GM08714 (cell line): ENCODE measurements at regions not wholly inside any gene's neighbourhood (a gene's known extent, or its start where the extent isn't known, plus 50 kb on each side); places are given as distances from the start of the nearest gene placed in this dataset.
A peak's percentile ranks its signal among the peaks of the same experiment; 100 is the strongest.
"Not testable (repeated sequence)": the region's sequence is repeated elsewhere in the genome, so short reads cannot be mapped to it uniquely, and the experiment has no call there.

Experiments used
- H3K4me3 ChIP-seq: fragments of 200-500 bp; sonication (Bioruptor generic); 2 replicates; pipeline ENCODE4 v1.5.1; 2014; ENCODE audit warnings: mild to moderate bottlenecking, low read length, inconsistent platforms
- ZNF274 ChIP-seq: IDR thresholded peaks from 2 replicates; pipeline ENCODE4 v1.6.1; 2012; ENCODE audit warnings: mild to moderate bottlenecking, low read depth, low read length

DNA sequence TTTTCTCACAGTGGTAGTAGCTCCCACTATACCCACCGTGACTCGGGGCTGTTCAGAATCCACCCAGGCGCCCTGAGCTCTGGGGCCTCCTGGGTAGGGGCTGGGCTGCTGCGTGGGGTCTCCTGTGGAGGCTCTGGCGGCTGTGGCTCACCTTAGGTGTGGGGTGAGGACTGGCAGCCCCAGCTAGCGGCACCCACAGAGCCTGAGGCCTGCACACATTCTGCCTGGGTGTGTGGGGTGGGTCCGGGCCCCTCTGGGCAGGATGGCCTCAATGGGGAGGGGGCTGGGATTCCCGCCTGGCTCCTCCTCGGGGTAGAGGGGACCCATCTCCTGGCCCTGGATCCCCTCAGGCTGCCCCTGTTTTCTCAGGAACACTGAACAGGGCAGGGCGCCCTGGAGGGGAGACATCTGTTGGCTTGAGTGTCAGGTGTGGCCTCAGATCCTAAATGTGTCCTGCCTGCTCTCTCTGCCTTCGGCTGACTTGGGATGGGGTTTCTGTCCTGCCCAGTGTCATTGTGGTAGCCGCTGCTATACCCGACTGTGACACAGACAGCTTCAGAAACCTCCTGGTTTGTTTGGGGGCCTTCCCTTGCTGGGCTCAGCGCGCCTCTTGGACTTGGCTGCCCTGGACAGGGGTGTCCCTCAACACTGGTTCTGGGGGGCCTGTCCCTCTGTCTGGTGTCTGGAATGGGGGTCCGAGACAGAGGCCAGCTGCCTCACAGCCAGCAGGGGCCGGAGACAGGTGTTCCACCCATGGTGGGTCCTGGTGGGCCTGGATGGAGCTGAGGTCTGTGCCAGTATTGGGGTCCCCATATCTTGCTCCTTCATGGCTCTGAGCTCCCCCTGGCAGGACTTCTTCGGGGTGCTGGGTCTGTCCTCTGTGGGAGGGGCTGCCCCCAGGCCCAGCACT, 354.9 kb downstream of the TMEM121 start:
- TF ChIP-seq ZNF274 = no peak

DNA sequence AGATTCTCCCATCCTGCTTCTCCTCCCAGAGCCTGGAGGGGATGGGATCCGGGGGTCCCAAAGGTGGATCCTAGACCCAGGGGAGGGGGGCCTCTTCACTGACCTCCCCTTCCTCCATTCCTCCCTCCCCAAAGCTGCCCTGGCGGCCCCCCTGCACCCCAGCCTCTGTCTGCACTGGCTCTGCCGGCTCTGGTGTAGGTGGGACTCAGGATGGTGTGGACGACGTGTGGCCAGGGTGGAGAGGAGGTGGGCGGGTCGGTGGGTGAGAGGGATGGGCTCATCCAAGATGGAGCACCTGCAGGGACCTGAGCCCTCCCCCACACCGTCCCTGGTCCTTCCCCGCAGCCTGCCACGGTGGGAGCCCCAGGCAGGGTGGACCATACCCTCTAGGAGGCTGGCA, 355.6 kb downstream of the TMEM121 start:
- H3K4me3 ChIP-seq = not testable (repeated sequence)

More for the DNA sequence above, 354.9 kb downstream of the TMEM121 start:
- no peak overlapping the region for H3K4me3 ChIP-seq

DNA sequence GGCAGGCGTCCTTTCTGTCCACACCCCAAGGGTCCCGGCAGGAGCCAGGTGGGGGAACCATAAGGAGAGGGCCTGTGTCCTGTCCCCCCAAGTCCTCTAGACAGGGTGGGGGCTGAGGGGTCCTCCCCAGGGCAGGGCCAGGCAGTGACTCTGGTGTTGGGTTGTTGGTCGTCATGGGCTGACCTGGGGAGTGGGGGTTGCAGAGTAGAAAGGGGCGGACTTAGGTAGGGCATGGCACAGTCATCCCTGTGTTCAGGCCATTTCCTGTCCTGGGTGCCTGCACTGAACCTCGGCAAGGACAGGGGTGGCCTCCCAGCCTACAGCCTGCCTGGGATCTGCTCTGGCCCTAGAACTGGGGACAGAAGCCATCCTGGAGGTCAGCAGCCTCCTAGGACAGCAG, 356.2 kb downstream of the TMEM121 start:
- no peak for TF ChIP-seq ZNF274
- H3K4me3 ChIP-seq = no peak overlapping the region

DNA sequence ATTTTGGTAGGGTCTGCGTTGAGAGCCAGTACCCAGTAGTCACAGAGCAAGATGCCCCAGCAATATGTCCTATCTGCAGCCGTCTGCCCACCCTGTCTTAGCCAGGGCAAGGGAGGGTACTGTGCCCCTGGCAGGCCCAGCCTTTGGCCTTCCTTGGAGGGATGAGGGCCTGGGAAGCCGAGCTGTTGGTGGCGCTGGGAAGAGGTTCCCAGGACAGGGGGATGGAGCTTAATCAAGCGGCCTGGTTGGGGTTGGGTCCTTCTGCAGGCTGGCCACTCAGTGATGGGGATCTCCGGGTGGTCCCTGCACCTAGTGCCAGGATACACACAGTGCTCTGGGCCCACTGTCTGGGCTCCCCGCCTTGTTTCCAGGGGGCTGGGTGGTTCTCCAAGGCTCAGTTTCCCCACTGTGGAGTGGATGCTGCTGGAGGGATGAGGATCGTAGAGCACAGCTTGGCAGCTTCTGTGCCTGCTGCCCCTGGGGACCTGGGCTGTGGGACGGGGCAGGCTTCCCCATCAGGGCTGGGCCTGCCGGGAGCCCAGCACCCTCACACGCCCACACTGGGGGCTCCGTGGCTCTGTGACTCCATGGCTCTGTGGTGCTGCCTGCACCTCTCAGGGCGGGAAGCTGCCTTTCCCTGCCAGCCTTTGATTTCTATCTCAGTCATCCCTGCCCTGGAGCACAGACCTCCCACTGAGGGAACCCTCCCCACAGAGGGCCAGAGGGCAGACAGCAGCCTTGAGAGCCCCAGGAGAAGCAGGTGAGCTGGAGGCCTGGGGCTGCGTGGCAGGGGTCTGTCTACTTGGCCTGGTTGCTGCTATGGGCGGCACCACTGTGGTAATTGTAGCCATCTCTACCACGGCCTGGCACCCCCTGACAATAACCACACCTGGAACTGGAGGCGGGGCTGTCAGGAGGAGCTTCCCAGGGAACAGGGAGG, 357.0 kb downstream of the TMEM121 start:
- TF ChIP-seq ZNF274 = no peak
- H3K4me3 ChIP-seq = no peak overlapping the region

DNA sequence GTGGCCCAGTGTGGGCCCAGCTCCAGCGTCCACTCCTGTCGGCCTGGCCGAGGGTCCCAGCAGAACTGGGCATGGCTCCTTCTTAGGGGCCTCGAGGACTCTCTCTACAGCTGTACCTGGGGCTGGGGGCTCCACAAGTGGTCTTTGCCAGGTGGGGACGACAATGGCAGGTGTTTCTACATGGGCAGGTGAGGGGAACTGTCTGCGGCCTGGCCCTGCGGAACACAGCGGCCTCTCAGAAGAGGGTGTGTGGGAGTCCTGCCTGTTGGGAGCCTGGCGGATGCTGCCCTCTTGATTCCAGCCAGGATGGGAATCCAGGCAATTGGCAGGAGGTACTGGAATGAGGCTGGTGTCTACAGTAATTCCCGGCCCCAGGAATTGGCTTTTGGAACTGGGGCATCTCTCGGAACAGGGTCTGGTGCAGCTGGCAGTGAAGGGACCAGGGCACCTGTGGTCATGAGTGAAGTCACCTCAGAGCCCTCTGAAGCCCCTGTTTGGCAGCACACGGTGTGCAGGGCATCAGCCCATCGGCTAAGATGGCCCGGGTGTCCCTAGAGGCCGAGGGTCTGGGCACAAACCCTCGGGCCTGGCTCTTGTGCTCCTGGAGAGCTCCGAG, 357.9 kb downstream of the TMEM121 start:
- H3K4me3 ChIP-seq = not testable (repeated sequence)

DNA sequence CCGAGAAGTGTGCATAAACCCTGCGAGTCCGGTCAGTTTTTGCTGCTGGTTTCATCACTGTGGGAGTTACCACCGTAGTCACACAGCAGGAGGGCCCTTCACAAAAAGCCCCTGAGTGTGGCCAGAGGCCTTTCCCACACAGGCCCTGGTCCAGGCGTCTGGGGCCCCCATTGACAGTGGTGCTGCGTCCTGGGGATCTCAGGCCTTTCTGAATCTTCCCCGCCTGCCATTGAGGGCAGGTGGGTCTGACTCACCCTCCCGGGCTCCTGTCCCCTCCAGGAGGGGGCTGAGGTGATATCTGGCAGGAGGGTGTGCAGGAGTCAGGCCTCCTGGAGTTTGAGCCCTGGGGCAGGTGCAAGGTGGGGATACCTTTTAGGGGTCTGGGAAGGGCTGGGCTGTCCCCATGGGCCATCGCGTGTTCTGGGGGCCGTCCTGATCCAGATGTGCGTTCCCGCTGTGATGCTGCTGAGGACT, 358.5 kb downstream of the TMEM121 start:
- no peak overlapping the region for H3K4me3 ChIP-seq
- no peak for TF ChIP-seq ZNF274

DNA sequence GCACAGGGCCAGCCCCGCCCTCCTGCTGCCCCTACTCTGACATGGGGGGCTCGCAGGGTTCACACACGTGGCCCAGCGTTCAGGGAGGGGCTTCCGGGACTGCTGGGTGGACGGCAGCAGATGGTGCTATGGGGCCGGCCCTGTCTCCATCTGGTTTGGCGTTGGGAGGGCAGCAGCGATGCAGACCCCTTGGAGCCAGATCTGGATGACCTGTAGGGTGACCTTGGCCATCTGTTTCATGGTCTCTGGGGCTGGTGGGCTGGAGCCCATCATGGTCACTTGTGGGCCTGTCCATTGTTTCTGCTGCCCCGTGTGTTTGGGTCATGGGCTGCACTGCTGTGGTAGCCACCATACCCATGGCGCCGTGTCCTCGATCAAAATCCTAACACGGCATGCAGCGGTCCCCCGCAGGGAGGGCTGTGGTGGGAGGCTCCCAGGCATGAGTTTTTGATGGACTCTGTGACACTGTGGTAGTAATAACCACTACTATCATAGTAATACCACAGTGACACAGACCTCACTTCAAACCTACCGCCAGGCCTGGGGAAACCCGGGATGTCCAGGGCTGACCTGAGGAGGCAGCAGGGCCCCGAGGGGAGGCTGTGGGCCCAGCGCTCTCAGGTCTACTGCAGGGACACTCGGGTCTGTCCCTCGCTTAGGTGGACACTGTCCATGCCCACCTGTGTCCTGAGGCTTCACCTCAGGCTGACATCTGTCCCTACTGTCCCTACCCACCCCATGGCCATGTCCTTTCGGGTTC, 359.4 kb downstream of the TMEM121 start:
- H3K4me3 ChIP-seq = no peak overlapping the region
- no peak for TF ChIP-seq ZNF274

DNA sequence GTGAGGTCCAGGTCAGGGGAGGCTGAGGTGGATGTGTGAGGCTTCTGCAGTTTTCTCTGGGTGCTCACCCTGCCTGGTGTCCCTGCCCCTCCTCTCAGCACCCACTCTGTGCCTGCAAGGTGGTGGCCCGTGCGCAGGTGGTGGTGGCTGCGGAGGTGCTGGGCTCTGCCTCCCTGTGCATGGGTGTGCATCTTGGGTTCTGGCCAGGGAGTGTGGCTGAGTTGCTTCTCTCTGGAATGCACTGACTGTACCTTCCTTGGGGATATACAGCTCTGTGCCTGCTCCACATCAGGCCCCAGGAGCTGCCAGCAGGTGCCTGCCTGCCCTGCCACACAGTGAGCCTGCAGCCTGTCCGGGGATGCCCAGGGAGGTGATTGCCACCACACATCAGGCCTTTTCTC, 360.4 kb downstream of the TMEM121 start:
- H3K4me3 ChIP-seq = not testable (repeated sequence)

DNA sequence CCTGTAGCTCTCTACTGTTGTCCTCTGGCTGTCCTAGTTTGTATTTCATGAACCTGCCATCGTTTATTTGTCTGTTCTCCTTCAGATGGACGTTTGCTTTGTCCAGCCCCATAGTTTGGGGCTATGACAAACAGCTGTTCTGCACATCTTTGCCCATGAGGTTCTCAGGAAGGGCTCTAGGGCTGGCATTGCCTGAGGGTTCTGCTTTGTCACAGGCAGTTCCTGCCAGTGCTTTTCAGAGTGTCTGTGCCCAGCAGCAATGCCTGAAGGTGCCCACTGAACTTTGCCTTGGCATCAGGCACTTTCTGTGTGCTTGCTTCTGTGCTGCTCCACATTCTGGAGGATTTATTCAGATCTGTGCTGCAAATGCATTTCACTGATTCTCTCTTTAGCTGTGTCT, 361.3 kb downstream of the TMEM121 start:
- H3K4me3 ChIP-seq = no peak overlapping the region
- TF ChIP-seq ZNF274 = no peak

DNA sequence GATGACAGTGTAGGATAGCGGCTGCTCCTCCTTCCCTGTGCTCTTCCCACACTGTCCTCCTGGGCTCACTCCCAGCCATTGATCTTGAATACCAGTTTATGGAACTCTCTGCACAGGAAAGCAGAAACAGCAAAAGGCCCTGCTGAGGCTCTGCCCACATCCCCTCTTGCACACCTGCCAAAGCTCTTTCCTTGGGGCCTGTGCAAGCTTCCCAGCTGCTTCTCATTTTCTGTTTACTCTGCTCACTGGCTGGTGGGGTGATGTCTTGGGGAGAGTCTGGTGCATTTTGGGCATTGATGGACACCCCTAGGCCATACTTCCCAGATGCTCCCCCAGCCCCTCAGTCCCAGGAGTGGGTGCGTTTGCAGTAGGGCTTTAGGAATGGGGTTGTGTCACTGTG, 361.8 kb downstream of the TMEM121 start:
- peak overlapping the region; percentile 97; the same call in 1 of the 2 replicates for H3K4me3 ChIP-seq
- TF ChIP-seq ZNF274 = no peak

DNA sequence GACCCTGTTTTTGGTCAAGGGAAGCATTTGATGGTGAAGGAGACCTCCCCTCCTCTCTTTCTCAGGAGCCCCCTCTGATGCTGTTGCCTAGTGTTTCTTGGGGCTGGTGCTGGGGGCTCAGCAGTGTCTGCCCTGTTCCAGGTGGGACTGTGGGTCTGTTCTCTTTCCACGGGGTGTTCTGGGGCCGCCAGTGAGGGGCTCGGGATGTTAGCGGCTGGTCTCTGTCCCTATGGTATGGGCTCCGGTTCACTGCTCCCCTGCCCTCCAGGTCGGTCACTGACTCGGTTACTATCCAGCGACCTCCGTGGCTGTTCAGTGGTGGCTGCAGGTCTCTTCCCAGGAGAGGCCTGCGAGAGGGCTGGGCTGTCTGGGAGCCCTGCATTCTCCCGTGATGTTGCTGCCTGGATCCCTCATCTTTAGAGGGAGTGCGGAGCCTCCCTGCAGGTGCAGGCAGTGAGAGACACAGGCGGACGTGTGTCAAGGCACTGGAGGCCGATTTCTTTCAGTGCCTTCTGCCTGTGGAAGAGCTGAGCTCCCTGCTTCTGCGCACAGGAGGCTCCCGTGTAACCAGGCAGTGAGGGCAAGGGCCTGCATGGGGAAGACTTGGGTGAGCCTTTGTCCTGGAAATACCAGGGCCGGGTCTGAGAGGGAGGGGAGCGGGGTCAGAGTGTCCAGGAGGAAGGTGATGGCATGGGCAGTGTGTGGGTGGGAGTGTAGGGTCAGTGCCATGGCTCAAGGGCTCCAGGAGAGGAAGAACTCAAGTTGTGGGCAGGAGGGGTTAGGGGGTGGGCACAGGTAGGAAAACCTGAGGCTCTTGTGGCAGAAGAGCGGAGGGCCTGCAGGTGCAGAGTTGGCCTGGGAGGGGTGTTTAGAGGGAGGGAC, 362.6 kb downstream of the TMEM121 start:
- no peak for TF ChIP-seq ZNF274

DNA sequence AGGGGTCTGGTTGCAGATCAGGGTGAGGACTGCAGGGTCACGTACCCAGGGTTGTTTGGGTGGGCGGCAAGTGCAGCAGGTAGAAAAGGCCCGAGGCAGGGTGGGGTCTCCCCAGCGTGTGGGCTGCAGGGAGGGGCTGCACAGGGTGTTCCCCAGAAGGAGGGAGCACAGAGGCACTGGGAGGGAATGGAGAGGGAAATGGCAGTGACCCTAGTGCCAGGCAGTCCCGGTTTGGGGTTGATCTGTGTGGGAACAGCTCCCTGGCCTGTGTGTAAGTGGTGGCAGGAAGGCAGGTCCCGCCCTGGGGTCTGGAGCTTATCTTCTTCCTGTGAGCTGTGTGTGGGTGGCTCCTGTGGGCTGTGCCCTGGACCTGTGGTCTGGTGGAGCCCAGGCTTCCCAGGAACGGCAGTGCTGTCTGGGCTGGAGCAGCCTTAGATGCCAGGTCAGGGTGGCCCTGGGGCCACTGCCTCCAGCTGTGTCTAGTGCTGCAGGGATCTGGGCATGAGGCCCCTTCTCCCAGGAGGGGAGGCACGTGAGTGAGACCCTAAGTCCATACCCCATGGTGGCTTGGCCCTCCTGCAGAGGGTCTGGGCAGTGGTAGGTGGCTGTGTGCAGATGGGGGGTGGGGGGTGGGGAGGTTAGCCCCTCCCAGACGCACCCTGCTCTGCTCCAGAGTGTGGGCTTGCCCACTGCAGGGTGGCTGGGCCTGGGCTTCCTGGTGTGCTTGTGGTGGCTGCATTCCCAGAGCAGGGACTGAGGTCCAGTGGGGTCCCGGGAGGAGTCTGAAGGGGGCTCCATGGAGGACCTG, 363.5 kb downstream of the TMEM121 start:
- TF ChIP-seq ZNF274 = no peak
- H3K4me3 ChIP-seq = peak overlapping the region; percentile 97; the same call in 1 of the 2 replicates

More for the DNA sequence above, 362.6 kb downstream of the TMEM121 start:
- peak overlapping the region; percentile 97; the same call in 1 of the 2 replicates for H3K4me3 ChIP-seq
